ENCODE measurements at regions not wholly inside any gene's neighbourhood (a gene's known extent, or its start where the extent isn't known, plus 50 kb on each side); places are given as distances from the start of the nearest gene placed in this dataset.

GRCh38 chrX:152038804-152039203, 64.3 kb upstream of the GABRE start:
- POLR2A ChIA-PET (ENCODE audit: partially characterized antibody), result no interaction called here
- DNase-seq (ENCODE audit: low read depth in 1 of 2, low spot score in 2 of 2), result no peak
- CTCF ChIA-PET (ENCODE audit: partially characterized antibody), result no interaction called here
- no peaks in the 10 kb centered on the region for H3K79me1 ChIP-seq (ENCODE audit: low read depth, low read length)
- FAIRE-seq, result no peak
- no peak overlapping the region for H2BK12ac ChIP-seq (ENCODE audit: low read depth, low read length)
- no peak overlapping the region for H3K14ac ChIP-seq (ENCODE audit: insufficient read length)
- no peak overlapping the region for H2BK120ac ChIP-seq (replicated peaks; ENCODE audit: low read depth, low read length)
- H3K56ac ChIP-seq (replicated peaks; ENCODE audit: insufficient read length, low read depth, low read length), result no peak overlapping the region
- H3K9me3 ChIP-seq (ENCODE audit: insufficient read depth in 2 of 2, low read depth in 1 of 2, low read length in 1 of 2), result 0 out of 4 replicates have a peak, but pooled peaks cover 0 to 2% of the 10 kb centered on the region in 2 experiments
- no peaks in the 10 kb centered on the region for H3K27me3 ChIP-seq (replicated peaks in 1 of 4; ENCODE audit: control insufficient read depth in 3 of 4, extremely low read depth in 1 of 4, insufficient read depth in 3 of 4, low read length in 3 of 4)
- no peak overlapping the region for H3K23ac ChIP-seq (ENCODE audit: insufficient read length)
- H4K8ac ChIP-seq (ENCODE audit: extremely low read depth, insufficient read depth, low read length), result no peak overlapping the region
- no peak overlapping the region for H3K27ac ChIP-seq (ENCODE audit: low read depth, low read length)
- no peak overlapping the region for H2BK20ac ChIP-seq (ENCODE audit: low read length)
- H2AK5ac ChIP-seq (ENCODE audit: low read depth, low read length), result no peak overlapping the region
- no peaks in the 10 kb centered on the region for H3K36me3 ChIP-seq (ENCODE audit: control insufficient read depth in 2 of 4, insufficient read depth in 4 of 4, low read length in 3 of 4)
- H3K79me2 ChIP-seq (ENCODE audit: control insufficient read depth in 1 of 2, insufficient read depth in 2 of 2, low read length in 2 of 2), result no peaks in the 10 kb centered on the region
- H2BK5ac ChIP-seq (ENCODE audit: low read depth, low read length), result no peak overlapping the region
- H4K5ac ChIP-seq (ENCODE audit: insufficient read length, low read depth, low read length), result no peak overlapping the region
- H4K20me1 ChIP-seq (replicated peaks in 1 of 2; ENCODE audit: control insufficient read depth in 1 of 2, insufficient read depth in 2 of 2, low read length in 2 of 2), result no peaks in the 10 kb centered on the region
- H4K91ac ChIP-seq (replicated peaks; ENCODE audit: insufficient read length, low read length), result no peak overlapping the region
- no peak overlapping the region for H3K4me3 ChIP-seq (ENCODE audit: extremely low read depth in 1 of 4, insufficient read depth in 2 of 4, low read depth in 3 of 4, low read length in 4 of 4)
- H3K18ac ChIP-seq (ENCODE audit: extremely low read depth, low read length), result no peak overlapping the region
- no peak overlapping the region for H2AFZ ChIP-seq (ENCODE audit: low read length)
- no peak overlapping the region for H3K9ac ChIP-seq (replicated peaks in 1 of 4; ENCODE audit: extremely low read depth in 1 of 4, low read depth in 3 of 4, low read length in 3 of 4)
- no peak overlapping the region for H2BK15ac ChIP-seq (ENCODE audit: low read length)
- H3K4ac ChIP-seq (replicated peaks; ENCODE audit: insufficient read length, low read depth, low read length), result no peak overlapping the region
- 100% methylated on average over 2 of the region's 2 CpGs; no CpG with 5 or more reads in 1 of the 2 experiments for WGBS, 2 experiments (ENCODE audit: extremely low coverage in 1 of 2, insufficient coverage in 1 of 2, insufficient read length in 1 of 2, insufficient replicate concordance in 2 of 2, low coverage in 1 of 2, low lambda C conversion rate in 2 of 2, missing lambda C conversion rate in 1 of 2)
- no peaks in the 10 kb centered on the region for H3K23me2 ChIP-seq (ENCODE audit: low read depth, low read length)
- no peaks in the 10 kb centered on the region for H3K4me1 ChIP-seq (replicated peaks in 1 of 4; ENCODE audit: control insufficient read depth in 3 of 4, insufficient read depth in 4 of 4, low read length in 3 of 4)
- no peak overlapping the region for H3K4me2 ChIP-seq (ENCODE audit: insufficient read depth in 1 of 2, low read depth in 2 of 2, low read length in 2 of 2)
- TF ChIP-seq SIN3A (conservative IDR thresholded peaks at IDR 0.05 in 1 of 2, IDR thresholded peaks at IDR 0.05 in 1 of 2; ENCODE audit: low read depth in 1 of 2, low read length in 2 of 2), result no peak
- no peak for TF ChIP-seq USF2 (IDR thresholded peaks at IDR 0.05; ENCODE audit: low read length)
- TF ChIP-seq CREB1 (IDR thresholded peaks at IDR 0.05), result no peak
- no peak for TF ChIP-seq KDM5A (IDR thresholded peaks at IDR 0.05; ENCODE audit: low read length)
- TF ChIP-seq EZH2 (IDR thresholded peaks at IDR 0.05; ENCODE audit: low read depth, low read length, severe bottlenecking), result no peak
- no peak for TF ChIP-seq SIRT6 (IDR thresholded peaks at IDR 0.05; ENCODE audit: low read length)
- TF ChIP-seq CHD1 (IDR thresholded peaks at IDR 0.05; ENCODE audit: low read depth, low read length), result no peak
- no peak for TF ChIP-seq MAFK (IDR thresholded peaks at IDR 0.05; ENCODE audit: low read depth, low read length)
- no peak for TF ChIP-seq GABPA (IDR thresholded peaks at IDR 0.05; ENCODE audit: borderline replicate concordance, insufficient read depth, low read length)
- TF ChIP-seq BACH1 (IDR thresholded peaks at IDR 0.05; ENCODE audit: low read length), result no peak
- TF ChIP-seq HDAC2 (IDR thresholded peaks at IDR 0.05; ENCODE audit: borderline replicate concordance in 1 of 2, low read depth in 2 of 2, low read length in 2 of 2), result no peak
- TF ChIP-seq ATF3 (IDR thresholded peaks at IDR 0.05; ENCODE audit: insufficient read depth, low read depth, low read length), result no peak
- no peak for TF ChIP-seq HDAC6 (IDR thresholded peaks at IDR 0.05; ENCODE audit: low read depth, low read length)
